NCI-H2227 (cell line): ENCODE measurements at regions not wholly inside any gene's neighbourhood (a gene's known extent, or its start where the extent isn't known, plus 50 kb on each side); places are given as distances from the start of the nearest gene placed in this dataset.

Source experiments
- DNase-seq: peaks from one replicate; lab custom pipeline; 2025; ENCODE audit not compliant: unreplicated experiment; lab: John Stamatoyannopoulos, UW

- DNase-seq: no peak
Observed at GRCh38 chr21:15233611-15234010, 168.8 kb upstream of the NRIP1 start.

GRCh38 chr21:15236111-15236510 is 171.3 kb upstream of the NRIP1 start:
- DNase-seq: no peak

- DNase-seq: no peak
Observed at GRCh38 chr21:15240848-15241247, 176.0 kb upstream of the NRIP1 start.

DNA sequence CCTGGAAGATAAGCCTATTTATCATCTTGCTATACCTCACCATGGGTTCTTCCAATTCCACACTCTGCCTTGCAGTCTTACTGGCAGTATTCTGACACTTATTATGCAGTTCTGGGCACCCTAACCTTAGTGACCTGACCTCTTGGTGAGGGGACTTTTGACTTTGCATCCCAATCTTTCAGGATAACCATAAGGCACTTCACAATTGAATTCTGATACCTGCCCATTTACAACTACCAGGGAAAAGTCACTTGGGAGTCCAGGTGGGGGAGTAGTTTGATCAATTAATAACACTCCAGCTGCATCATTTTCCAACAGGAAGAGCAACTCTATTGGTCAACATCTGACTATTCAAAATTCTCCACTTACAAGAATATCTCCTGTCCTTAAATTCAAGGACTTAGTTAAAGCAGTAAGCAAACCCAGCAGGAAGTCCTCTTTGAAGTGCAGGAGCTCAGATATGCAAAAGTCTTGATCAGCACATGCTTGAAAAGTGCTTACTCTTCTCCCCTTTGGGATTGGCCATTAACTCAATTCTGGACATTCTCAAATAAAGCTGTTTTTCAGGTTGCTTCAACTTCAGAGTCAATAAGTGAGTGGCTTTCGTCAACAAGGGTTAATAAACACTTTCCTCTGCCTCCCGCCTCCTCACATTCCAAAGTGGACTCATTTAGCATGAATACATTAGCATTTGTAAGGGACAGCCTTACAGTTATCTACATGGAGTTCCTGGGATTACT is 177.4 kb upstream of the NRIP1 start:
- DNase-seq: no peak

DNA sequence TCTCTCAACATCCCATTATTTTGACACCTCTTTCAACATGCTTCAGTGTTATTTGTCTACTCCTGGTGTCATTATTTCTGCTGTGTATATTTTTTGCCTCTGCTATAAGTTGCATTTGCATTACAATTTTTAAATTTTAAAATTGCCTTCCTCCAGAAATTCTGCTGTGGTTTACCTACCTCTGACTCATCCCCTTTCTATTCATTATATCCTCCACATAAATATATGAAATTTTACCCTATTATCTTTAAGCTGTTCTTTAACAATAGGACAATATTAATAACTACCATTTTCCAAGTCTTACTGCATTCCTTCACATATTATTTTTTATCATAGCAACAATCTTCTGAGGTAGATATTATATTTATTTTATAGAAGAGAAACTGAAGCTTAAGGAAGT is 178.1 kb upstream of the NRIP1 start:
- DNase-seq: no peak

DNA sequence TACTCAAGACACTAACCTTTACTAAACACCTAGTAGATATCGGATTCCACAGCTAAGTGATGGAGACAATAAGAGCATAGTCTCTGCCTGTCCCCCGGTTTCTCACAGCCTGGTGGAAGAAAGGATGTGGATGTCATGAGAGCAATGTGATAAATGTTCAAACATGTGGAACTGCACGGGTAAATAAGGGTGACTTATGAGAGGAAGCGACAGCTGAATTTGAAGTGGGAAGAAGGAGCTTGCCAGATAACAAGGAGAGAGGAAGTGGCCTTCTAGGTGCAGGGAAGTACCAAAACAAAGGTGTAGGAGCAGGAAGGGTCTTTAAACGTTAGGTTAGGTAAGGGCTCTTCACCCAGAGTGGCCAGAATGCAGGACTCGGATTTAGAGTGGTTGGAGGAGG is 178.6 kb upstream of the NRIP1 start:
- DNase-seq: no peak

- DNase-seq: no peak
Observed at GRCh38 chr21:15247613-15248012, 182.8 kb upstream of the NRIP1 start.

GRCh38 chr21:15249285-15249993 is 184.6 kb upstream of the NRIP1 start:
- DNase-seq: no peak

DNA sequence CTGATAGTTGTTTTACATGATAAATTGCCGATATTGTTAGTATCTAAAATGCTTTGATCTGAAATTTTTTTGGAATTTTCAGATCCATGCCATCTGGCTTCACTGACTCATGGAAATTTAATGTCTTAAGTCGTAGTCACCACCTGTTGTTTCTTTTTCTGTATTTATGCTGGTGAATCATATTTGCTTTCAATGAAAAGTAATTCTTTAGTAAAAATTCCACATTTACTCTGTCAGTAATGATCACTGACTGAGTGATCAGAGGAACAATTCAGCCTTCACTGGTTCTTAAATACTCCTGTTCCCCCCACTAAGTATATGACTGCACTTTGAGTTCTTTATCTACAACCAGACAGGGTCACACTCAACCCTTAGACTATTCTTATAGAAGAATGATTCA is 185.6 kb upstream of the NRIP1 start:
- DNase-seq: no peak

- no peak for DNase-seq
Observed at GRCh38 chr21:15252431-15252830, 187.6 kb upstream of the NRIP1 start.

DNA sequence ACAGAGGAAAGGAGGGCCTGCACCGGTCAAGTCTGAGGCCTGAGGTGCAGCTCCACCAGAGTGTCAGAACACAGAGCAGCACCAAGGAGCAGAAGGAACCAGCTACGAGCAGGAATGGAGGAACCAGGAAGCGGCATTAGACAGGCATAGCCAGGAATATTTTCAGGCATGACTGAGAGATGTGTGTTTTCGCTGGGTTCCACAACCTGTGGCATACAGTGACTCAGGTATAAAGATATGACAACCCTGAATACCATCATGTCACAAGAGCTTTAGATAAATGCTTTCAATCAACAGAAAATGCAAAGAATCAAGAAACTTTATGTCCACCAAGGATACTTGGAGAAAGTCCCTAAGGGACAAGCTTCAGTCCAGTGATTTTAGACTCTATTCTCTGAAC is 189.3 kb upstream of the NRIP1 start:
- DNase-seq: no peak

GRCh38 chr21:15255261-15255660 is 190.5 kb upstream of the NRIP1 start:
- no peak for DNase-seq

DNA sequence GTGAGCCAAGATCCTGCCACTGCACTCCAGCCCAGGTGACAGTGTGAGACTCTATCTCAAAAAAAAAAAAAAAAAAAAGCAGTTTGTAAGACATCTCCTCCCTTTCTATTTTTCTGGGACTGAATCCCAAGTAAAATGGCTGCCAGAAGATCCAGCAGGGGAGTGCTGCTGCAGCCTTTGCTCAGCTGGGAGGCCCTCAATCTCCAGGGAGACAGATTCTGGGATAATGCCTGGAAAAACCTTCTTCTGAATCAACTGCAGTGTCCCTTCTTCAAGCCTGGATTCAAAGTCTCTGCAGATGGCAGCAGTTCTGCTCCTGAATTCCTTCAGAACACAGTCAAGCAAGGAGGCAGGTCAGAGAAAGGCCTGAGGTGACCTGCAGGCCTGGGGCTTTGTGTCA is 191.0 kb upstream of the NRIP1 start:
- no peak for DNase-seq

DNA sequence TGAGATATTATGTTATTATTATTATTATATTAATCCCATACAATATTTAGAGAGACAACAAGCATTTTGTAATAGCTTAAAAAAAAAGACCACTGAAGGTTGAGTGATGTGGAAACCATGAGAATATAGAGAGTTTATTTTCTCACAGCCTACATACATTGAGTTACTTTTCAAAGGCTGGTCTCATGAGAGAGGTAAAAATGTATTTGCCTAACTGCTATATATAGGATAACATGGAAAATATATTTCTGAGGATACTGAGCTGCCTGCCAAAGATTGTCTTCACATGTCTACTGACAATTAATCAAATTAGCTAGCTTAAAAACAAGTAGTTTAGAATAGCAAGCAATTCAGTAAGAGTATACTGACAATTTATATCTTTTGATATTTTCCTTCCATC is 192.2 kb upstream of the NRIP1 start:
- no peak for DNase-seq

DNA sequence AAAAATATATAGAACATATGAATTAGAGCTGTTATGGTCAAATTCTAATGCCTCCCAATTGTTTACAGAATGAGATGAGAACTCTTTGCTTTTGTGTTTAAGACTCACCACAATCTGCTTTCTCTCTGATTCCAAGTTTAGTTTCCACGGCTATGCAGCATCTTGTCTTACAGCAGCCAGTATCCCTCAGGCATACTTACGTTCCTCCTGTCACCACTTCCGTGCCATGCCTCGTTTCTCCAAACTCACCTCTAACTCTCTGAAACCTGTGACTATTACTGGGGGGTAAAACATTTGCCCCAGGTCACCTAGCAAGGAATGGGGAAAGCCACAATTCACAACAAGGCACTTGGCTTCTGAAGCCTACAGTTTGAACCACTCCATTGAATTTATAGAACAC is 192.8 kb upstream of the NRIP1 start:
- no peak for DNase-seq

DNA sequence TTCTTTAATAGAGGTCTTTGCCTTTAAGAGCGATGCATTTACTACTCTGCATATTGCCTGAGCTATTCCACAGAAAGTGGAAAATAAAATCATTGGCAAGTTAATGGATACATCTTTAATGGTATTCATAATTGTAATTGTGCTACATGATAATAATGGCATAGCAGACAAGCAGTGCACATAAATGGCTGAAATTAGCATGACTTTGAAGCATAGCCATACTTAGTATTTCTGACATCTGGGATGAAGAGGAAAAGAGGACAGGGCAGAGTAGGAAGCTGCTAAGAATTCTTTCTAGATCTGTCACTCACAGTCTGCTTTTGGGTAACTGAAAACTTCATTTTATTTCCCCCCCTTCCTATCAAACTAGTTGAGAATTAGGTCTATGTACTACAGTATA is 195.0 kb upstream of the NRIP1 start:
- no peak for DNase-seq

- no peak for DNase-seq
Observed at GRCh38 chr21:15260604-15261003, 195.8 kb upstream of the NRIP1 start.

DNA sequence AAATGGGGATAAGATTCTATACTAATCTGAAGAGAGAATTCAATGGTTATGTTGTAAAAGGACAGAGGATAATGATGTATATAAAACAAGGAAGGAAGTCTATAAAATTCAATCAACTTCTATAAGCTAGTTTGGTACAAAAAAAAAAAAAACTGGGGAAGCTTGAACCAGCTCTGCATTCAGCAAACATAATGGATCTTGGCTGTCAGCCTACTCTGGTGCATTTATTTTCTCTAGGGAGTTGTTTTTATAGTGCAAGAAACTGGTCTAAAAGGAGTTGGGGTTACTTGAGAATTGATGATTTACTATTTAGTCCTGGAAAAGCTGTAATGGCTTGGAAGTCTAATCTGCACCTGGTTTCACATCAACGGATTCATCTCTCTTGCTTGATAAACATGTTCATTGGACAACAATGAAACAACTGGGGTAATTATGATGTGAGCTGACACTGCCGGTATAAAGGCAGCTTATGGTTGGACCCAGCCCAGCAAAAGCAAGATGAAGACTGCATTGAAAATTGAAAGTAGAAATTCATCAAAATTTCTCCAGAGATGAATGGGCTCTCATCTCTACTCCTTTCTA is 199.4 kb upstream of the NRIP1 start:
- DNase-seq: no peak

- DNase-seq: no peak
Observed at GRCh38 chr21:15272171-15272570, 207.4 kb upstream of the NRIP1 start.

DNA sequence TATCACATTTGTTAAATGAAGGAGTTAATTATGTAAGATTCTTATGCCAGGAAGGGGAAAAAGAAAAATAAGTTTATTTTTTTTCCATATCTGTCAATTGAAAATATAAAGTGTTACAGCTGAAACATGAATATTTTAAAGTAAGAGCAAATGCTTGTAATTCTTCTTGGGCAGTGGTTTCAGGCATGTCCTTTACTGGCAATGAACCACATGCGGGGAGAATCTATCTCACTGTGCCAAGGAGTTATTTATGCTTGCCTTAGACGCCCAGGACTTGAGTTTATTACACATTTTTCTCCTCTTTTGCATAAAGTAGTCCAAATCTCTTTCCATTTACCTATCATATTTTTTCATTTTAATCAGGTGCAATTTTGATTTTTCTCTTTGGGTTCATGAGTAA is 207.8 kb upstream of the NRIP1 start:
- DNase-seq: no peak

DNA sequence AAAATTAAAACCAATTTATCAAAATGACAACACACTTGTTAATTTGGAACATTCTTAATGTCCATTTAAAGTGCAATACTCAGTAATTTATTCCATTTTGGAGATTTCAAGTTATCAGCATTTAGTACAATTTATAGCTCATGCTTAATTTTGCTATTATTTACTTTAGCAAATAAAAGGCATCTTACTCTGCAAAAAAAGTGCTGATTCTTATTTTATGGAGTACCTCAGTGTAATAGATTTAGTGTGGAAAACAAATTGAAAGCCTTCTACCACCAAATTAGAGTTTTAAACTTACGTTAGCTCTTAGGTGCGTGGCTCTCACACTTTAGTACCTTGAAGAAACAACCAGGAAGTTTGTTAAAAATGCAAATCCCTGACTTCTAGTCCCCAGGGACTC is 208.4 kb upstream of the NRIP1 start:
- no peak for DNase-seq

- DNase-seq: no peak
Observed at GRCh38 chr21:15274701-15275485, 210.1 kb upstream of the NRIP1 start.
